RWPE2 (cell line): ENCODE measurements at regions not wholly inside any gene's neighbourhood (a gene's known extent, or its start where the extent isn't known, plus 50 kb on each side); places are given as distances from the start of the nearest gene placed in this dataset.

Source experiments
- ATAC-seq: fragments of 200-7000 bp; cut with Tn5 transposase; 3 replicates; pipeline ENCODE4 v1.9.1; 2021; ENCODE audit warnings: low read depth
- DNase-seq: peaks from one replicate; pipeline ENCODE4 v3.0.0-alpha.2; 2020; ENCODE audit warnings: low spot score
- H3K27ac ChIP-seq: fragments of 450-650 bp; 2 replicates; pipeline ENCODE4 v1.5.1; 2017; ENCODE audit warnings: mild to moderate bottlenecking; ENCODE audit not compliant: poor library complexity, severe bottlenecking
- H3K27me3 ChIP-seq: fragments of 250-450 bp; sonication (Bioruptor Pico); 2 replicates; pipeline ENCODE4 v1.5.1; 2021; ENCODE audit warnings: mild to moderate bottlenecking, moderate library complexity; ENCODE audit not compliant: insufficient read depth, poor library complexity, severe bottlenecking
- H3K36me3 ChIP-seq: fragments of 250-450 bp; sonication (Bioruptor Pico); 2 replicates; pipeline ENCODE4 v1.5.1; 2020; ENCODE audit warnings: low read depth, mild to moderate bottlenecking, moderate library complexity
- H3K4me1 ChIP-seq: fragments of 250-450 bp; sonication (Bioruptor Pico); 2 replicates; pipeline ENCODE4 v1.5.1; 2021; ENCODE audit warnings: mild to moderate bottlenecking, moderate library complexity; ENCODE audit not compliant: insufficient read depth, poor library complexity, severe bottlenecking
- H3K4me3 ChIP-seq: fragments of 250-450 bp; sonication (Bioruptor Pico); 2 replicates; pipeline ENCODE4 v1.5.1; 2021; ENCODE audit warnings: mild to moderate bottlenecking, moderate library complexity; ENCODE audit not compliant: severe bottlenecking
- H3K9me3 ChIP-seq: fragments of 250-450 bp; sonication (Bioruptor Pico); 2 replicates; pipeline ENCODE4 v1.5.1; 2021; ENCODE audit warnings: mild to moderate bottlenecking, moderate library complexity; ENCODE audit not compliant: severe bottlenecking
- TF ChIP-seq, protein P1 (sequence below): fragments of 450-650 bp; IDR thresholded peaks from one replicate; pipeline ENCODE4 v1.5.1; 2017; ENCODE audit warnings: mild to moderate bottlenecking, moderate library complexity; ENCODE audit not compliant: poor library complexity, severe bottlenecking

DNA sequence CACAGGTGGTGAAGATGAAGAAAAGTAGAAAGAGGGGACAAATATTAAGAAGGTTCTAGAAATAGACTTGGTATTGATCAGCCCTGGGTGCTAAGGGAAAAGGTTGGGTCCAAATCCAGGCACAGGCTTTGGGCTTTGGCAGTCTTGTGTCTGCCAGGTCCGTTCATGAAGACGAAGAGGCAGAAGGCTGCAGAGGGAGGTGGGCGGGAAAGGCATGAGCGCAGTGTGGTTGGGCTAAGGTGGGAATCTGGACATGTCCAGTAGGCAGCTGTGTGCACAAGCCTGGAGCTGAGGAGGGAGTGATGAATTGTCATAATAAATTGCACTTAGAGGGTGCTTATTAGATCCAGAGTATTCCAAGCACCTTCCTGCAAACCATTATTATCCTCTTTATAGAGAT, 105.7 kb upstream of the TEX51 start:
- Histone ChIP-seq H3K36me3 (no peaks in the 10 kb centered on the region), H3K4me3 (no peak overlapping the region), H3K9me3 (no peaks in the 10 kb centered on the region), H3K4me1 (no peaks in the 10 kb centered on the region), H3K27me3 (peaks cover 20% of the 10 kb centered on the region), H3K27ac (no peak overlapping the region)
- TF ChIP-seq, protein P1, sequence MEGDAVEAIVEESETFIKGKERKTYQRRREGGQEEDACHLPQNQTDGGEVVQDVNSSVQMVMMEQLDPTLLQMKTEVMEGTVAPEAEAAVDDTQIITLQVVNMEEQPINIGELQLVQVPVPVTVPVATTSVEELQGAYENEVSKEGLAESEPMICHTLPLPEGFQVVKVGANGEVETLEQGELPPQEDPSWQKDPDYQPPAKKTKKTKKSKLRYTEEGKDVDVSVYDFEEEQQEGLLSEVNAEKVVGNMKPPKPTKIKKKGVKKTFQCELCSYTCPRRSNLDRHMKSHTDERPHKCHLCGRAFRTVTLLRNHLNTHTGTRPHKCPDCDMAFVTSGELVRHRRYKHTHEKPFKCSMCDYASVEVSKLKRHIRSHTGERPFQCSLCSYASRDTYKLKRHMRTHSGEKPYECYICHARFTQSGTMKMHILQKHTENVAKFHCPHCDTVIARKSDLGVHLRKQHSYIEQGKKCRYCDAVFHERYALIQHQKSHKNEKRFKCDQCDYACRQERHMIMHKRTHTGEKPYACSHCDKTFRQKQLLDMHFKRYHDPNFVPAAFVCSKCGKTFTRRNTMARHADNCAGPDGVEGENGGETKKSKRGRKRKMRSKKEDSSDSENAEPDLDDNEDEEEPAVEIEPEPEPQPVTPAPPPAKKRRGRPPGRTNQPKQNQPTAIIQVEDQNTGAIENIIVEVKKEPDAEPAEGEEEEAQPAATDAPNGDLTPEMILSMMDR, result no peak
- DNase-seq (no peak), ATAC-seq (no peak)

DNA sequence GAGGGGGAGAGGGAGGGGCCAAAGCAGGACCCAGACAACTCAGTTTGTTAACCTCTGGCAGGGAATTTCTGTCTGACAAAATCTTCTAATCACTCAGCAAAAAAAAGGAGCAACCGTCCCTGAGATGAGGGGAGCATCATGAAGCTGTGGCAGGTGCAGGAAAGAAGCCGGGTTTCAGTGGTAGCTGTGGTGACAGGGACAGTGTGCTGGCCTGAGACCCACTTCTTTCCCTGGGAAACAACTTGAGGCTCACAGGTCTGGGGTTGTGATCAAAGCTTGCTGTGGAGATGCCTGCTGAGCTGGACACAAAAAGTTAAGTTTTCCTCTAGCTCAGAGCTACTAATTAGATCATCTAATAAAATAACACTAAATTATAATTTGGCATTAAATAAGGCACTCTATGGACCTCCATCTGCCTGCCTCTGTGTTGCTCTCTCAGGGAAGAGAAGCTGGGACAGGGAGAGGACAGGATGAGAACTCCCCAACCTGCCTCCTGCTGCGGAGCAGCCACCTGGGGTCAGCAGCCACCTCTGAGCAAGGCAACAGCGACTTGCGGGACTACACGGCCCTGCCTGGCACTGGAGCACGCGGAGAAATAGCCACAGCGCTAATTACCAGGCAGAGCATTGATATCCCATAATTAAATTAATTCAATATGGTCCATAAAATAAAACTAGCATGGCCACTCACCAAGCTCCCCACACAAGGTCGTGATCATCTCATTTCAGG, 104.6 kb upstream of the TEX51 start:
- DNase-seq, result no peak
- TF ChIP-seq, protein P1, result no peak

DNA sequence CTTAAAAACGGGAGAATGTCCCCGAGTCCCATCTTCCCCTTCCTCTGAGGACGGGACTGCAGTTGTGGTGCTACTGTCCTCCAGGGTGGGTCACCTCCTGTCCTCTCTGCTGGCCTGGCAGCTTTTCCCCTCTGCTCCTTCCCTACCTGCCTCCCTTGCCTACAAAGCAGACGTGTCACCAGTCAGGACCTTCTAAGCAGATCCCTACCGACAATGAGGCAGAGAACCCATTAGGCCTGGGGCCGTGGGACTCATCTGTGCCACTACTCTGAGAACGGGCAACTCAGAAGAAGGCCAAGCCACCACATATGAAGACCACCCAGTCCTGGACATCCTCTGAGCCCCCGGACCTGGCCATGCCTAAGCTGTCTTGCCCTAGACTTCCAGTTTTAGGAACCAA, 103.0 kb upstream of the TEX51 start:
- Histone ChIP-seq H3K4me1 (no peaks in the 10 kb centered on the region), H3K27ac (no peak overlapping the region), H3K27me3 (peaks cover 26% of the 10 kb centered on the region), H3K9me3 (no peaks in the 10 kb centered on the region), H3K36me3 (no peaks in the 10 kb centered on the region), H3K4me3 (no peak overlapping the region)
- TF ChIP-seq, protein P1, result no peak
- no peak for ATAC-seq
- no peak for DNase-seq

More for the DNA sequence above, 104.6 kb upstream of the TEX51 start:
- ATAC-seq, result no peak
- H3K4me1 ChIP-seq, result no peaks in the 10 kb centered on the region
- H3K27ac ChIP-seq, result no peak overlapping the region
- H3K4me3 ChIP-seq, result no peak overlapping the region
- H3K27me3 ChIP-seq, result peaks cover 20% of the 10 kb centered on the region
- H3K9me3 ChIP-seq, result no peaks in the 10 kb centered on the region
- no peaks in the 10 kb centered on the region for H3K36me3 ChIP-seq

DNA sequence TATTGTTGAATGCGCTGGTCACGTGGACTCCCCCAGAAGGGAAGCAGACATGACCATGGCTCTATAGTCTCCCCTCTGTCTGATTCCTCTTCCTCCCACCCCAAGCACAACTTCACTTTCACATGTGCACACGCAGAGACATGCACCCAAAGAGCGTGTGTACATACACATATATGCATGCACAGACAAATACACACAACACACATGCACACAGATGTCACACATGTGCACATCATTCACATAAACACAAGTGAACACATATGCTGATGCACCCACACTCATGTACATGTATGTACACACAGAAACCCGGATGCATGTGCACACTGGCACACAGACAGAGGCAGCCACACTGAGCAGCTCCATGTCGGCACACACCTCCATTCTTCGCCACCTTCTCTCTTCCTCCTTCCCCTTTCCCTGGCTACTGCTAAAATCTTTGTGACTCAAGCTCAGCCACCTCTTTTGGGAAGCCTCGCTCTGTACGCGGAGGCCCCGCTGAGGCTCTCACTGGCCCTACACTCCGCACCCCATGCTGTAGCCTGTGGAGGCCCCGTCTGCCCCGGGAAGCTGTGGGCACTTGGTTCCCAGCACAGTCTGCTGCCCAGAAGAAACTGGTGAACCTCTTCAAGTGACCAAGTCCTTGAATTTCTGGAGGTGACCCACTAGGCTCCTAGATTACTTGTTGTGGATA, 101.6 kb upstream of the TEX51 start:
- Histone ChIP-seq H3K27me3 (peaks cover 28% of the 10 kb centered on the region), H3K4me1 (no peaks in the 10 kb centered on the region), H3K4me3 (no peak overlapping the region), H3K27ac (no peak overlapping the region), H3K36me3 (no peaks in the 10 kb centered on the region), H3K9me3 (no peaks in the 10 kb centered on the region)
- ATAC-seq (no peak), DNase-seq (no peak)
- TF ChIP-seq, protein P1, result no peak
